Stomach (tissue), 8 donors: ENCODE measurements at regions not wholly inside any gene's neighbourhood (a gene's known extent, or its start where the extent isn't known, plus 50 kb on each side); places are given as distances from the start of the nearest gene placed in this dataset.

ENCODE experiments used
- DNase-seq, 2 donors: peaks; one replicate each; pipeline versions ENCODE4 v3.0.0 to v3.0.0-alpha.2; 2013 to 2019
- H3K27ac ChIP-seq, 5 donors: fragments of 200-600 bp in 4 of 5; sonication (generic) in 4 of 5; one replicate each; pipeline ENCODE4 v1.5.1; 2013 to 2019; ENCODE audit warnings: mild to moderate bottlenecking in 1 of 5, moderate library complexity in 1 of 5
- H3K27me3 ChIP-seq, 3 donors: fragments of 200-600 bp; sonication (generic); one replicate each; pipeline ENCODE4 v1.5.1; 2017 to 2019; ENCODE audit warnings: mixed run types in 1 of 3
- H3K36me3 ChIP-seq, 4 donors: fragments of 200-600 bp; sonication (generic); 1 replicate in 3 of 4; 2 replicates in 1 of 4; pipeline ENCODE4 v1.5.1; 2016 to 2019
- H3K4me1 ChIP-seq, 4 donors: fragments of 200-600 bp; sonication (generic); one replicate each; pipeline ENCODE4 v1.5.1; 2016 to 2019
- H3K4me3 ChIP-seq, 4 donors: fragments of 200-600 bp; sonication (generic) in 3 of 4; one replicate each; pipeline ENCODE4 v1.5.1; 2016 to 2019; ENCODE audit warnings: mild to moderate bottlenecking in 1 of 4
- H3K9me3 ChIP-seq, 4 donors: fragments of 200-600 bp; sonication (generic); one replicate each; pipeline ENCODE4 v1.5.1; 2016 to 2019
- EP300 ChIP-seq: sonication (generic); formaldehyde crosslinking; IDR thresholded peaks from one replicate; pipeline ENCODE4 v1.6.1; 2017; ENCODE audit warnings: antibody characterized with exemption
- POLR2A ChIP-seq, 4 donors: fragments of 450-650 bp; IDR thresholded peaks; one replicate each; pipeline ENCODE4 v1.6.1; 2016; ENCODE audit warnings: antibody characterized with exemption in 4 of 4, control low read depth in 2 of 4, mild to moderate bottlenecking in 1 of 4, moderate library complexity in 1 of 4
- POLR2AphosphoS5 ChIP-seq, 3 donors: sonication (generic); formaldehyde crosslinking; IDR thresholded peaks; one replicate each; pipeline ENCODE4 v1.6.1; 2016; ENCODE audit warnings: antibody characterized with exemption in 3 of 3
- whole genome bisulfite sequencing, 5 donors: extraction: QIAGEN DNeasy Blood & Tissue Kit in 3 of 5; methylation state at CpG; one replicate each; pipeline versions ENCODE4 v1.1.5 to v1.1.7; 2013 to 2018; 5-methylcytosine and 5-hydroxymethylcytosine counted together
- intact Hi-C: fragments of 100-400 bp; cut with DNase I; formaldehyde crosslinking; loops from one replicate; pipeline ENCODE4 v1.15.1; 2023; ENCODE audit warnings: low total_unique reads
- TF ChIP-seq, protein P1 (sequence below), 7 experiments: fragments of 450-650 bp in 4 of 7; fragments of 200-600 bp in 3 of 7; sonication (generic) in 3 of 7; IDR thresholded peaks; one replicate each; pipeline ENCODE4 v1.5.1; 2016 to 2019; ENCODE audit warnings: antibody characterized with exemption in 7 of 7, control low read depth in 2 of 7, mild to moderate bottlenecking in 1 of 7
- donor health status: healthy with polysubstance abuse.
- donor health status: Bipolar disorder and iron deficiency.
- donor health status: healthy.

DNA sequence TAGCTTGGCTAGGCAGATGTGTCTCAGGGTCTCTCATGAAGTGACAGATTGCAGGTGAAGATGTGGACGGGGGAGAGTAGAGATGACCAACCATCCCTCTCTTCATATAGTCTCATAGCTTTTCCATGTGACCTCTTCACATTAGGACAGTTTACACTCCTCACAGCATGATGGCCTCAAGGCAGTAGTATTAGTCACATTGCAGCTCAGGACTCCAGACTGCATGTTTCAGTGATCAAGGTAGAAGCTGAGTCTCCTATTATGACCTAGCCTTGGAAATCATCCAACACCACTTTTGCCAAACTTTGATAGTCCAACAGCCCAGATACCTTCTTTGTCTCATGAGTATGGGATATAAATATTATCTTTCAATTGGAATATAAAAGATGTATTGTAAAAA is 147.7 kb downstream of the GASK1B start:
- WGBS, 5 donors = 86 to 100% (median 92%) methylated on average over 1 of the region's 1 CpG
- H3K9me3 ChIP-seq = peaks cover 0 to 21% (median 7%) of the 10 kb centered on the region in 4 donors
- intact Hi-C loops = no loop called here

DNA sequence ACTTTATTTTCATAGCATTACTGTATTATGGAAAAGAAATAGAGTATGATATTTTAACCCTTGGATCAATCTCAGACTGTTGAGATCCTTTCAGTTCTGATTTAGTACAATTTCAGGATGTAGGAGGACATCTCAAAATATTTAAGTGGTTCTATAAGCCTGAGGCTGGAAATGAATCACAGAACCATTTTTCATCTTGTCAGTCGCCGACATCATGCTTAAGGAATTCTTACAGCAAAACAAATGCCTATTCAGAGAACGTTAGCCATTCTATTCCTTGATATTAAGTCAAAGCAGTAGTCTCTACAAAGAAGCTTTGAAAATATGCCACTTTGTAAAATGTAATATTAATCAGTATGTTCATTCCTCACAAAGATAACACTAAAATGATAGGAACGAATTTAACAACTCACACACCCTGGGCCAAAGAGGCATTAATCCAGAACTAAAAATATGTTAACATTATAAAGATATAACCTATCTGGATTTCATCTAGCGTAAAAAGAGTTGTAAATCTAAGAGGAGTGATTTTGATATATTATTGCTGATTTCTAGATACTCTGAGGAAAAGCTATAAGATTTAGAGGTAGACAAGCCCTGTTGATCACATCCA is 152.0 kb downstream of the GASK1B start:
- H3K36me3 ChIP-seq = no peaks in the 10 kb centered on the region
- TF ChIP-seq EP300 (no peak), POLR2AphosphoS5 (IDR thresholded peaks at IDR 0.05) (no peak), POLR2A (IDR thresholded peaks at IDR 0.05) (no peak)
- TF ChIP-seq, protein P1, sequence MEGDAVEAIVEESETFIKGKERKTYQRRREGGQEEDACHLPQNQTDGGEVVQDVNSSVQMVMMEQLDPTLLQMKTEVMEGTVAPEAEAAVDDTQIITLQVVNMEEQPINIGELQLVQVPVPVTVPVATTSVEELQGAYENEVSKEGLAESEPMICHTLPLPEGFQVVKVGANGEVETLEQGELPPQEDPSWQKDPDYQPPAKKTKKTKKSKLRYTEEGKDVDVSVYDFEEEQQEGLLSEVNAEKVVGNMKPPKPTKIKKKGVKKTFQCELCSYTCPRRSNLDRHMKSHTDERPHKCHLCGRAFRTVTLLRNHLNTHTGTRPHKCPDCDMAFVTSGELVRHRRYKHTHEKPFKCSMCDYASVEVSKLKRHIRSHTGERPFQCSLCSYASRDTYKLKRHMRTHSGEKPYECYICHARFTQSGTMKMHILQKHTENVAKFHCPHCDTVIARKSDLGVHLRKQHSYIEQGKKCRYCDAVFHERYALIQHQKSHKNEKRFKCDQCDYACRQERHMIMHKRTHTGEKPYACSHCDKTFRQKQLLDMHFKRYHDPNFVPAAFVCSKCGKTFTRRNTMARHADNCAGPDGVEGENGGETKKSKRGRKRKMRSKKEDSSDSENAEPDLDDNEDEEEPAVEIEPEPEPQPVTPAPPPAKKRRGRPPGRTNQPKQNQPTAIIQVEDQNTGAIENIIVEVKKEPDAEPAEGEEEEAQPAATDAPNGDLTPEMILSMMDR (IDR thresholded peaks at IDR 0.05) = no peak
- no peaks in the 10 kb centered on the region for H3K9me3 ChIP-seq
- H3K27ac ChIP-seq = peak overlapping the region in 4 of 5 donors; percentile 3 to 60 (median 24)
- no peak overlapping the region for H3K4me3 ChIP-seq
- WGBS, 5 donors = 55 to 63% (median 59%) methylated on average over 5 of the region's 5 CpGs
- peaks cover 0 to 11% (median 5%) of the 10 kb centered on the region in 4 donors for H3K4me1 ChIP-seq
- intact Hi-C loops = no loop called here
- peak in 1 of 2 donors; percentile 85 for DNase-seq
- H3K27me3 ChIP-seq = no peaks in the 10 kb centered on the region

More for the DNA sequence above, 147.7 kb downstream of the GASK1B start:
- H3K27me3 ChIP-seq = no peaks in the 10 kb centered on the region
- H3K27ac ChIP-seq = no peak overlapping the region
- TF ChIP-seq EP300 = no peak
- TF ChIP-seq, protein P1 (IDR thresholded peaks at IDR 0.05) = no peak
- peaks cover 0 to 6% (median 3%) of the 10 kb centered on the region in 4 donors for H3K4me1 ChIP-seq
- no peak for DNase-seq
- no peaks in the 10 kb centered on the region for H3K36me3 ChIP-seq
- H3K4me3 ChIP-seq = no peak overlapping the region

DNA sequence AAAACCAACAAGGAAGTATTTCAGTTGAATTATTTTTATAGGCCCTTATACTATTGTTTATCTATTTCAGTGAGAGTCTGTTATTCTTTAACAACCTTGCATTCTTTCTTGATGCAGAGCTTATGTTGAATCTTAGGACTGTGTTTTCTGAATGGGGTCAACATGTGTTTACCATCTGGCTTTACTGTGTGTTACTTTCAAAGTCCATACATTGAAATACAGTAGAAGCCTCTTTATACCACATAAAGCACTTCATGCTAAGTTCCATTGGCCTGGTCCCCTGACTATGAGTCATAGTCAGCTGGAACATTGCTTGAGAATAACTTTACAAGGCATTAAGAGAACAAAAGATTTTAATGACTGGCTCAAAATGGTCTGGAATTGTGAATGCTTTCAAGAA is 152.6 kb downstream of the GASK1B start:
- TF ChIP-seq, protein P1 (IDR thresholded peaks at IDR 0.05) = no peak
- TF ChIP-seq POLR2A (IDR thresholded peaks at IDR 0.05) = no peak
- TF ChIP-seq EP300 = no peak
- peak in 2 of 3 donors; percentile 36 to 37 for TF ChIP-seq POLR2AphosphoS5 (IDR thresholded peaks at IDR 0.05)
- Histone ChIP-seq H3K36me3 (no peaks in the 10 kb centered on the region), H3K4me3 (no peak overlapping the region), H3K9me3 (no peaks in the 10 kb centered on the region), H3K4me1 (peaks cover 0 to 11% (median 5%) of the 10 kb centered on the region in 4 donors), H3K27me3 (no peaks in the 10 kb centered on the region), H3K27ac (peak overlapping the region in 4 of 5 donors; percentile 3 to 60 (median 24))
- DNase-seq = peak in 1 of 2 donors; percentile 88
- intact Hi-C loops = no loop called here

DNA sequence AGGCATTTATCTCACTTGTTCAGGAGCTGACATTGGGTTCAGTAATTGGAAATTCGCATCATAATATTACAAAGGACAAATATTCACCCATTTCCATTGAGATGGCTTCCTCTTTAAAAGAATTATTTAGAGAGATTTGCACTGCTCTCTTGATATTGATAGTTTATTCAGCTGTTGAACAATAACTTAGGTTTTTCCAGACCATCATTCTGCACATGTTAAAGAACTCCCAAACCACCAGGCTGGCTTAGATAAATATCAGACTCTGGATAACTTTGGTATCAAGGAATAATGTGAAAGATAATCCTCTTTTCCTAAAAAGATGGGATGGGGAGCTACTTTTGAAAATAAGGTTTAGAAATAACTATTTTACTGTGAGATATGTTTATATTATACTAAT is 154.0 kb downstream of the GASK1B start:
- H3K27me3 ChIP-seq = no peaks in the 10 kb centered on the region
- no peaks in the 10 kb centered on the region for H3K36me3 ChIP-seq
- no peaks in the 10 kb centered on the region for H3K9me3 ChIP-seq
- peaks cover 0 to 11% (median 5%) of the 10 kb centered on the region in 4 donors for H3K4me1 ChIP-seq
- no peak overlapping the region for H3K4me3 ChIP-seq
- DNase-seq = no peak
- WGBS, 5 donors = 83 to 95% (median 88%) methylated on average over 1 of the region's 1 CpG
- H3K27ac ChIP-seq = no peak overlapping the region
- intact Hi-C loops = no loop called here
- TF ChIP-seq EP300 (no peak), POLR2A (IDR thresholded peaks at IDR 0.05) (no peak), POLR2AphosphoS5 (IDR thresholded peaks at IDR 0.05) (no peak)
- TF ChIP-seq, protein P1 (IDR thresholded peaks at IDR 0.05) = no peak
